ENCODE measurements at regions not wholly inside any gene's neighbourhood (a gene's known extent, or its start where the extent isn't known, plus 50 kb on each side); places are given as distances from the start of the nearest gene placed in this dataset.

- CTCF ChIA-PET = no interaction called here
- Mint-ChIP-seq H3K27ac (no peak overlapping the region), H3K36me3 (no peaks in the 10 kb centered on the region), H3K4me1 (no peaks in the 10 kb centered on the region), H3K4me3 (no peak overlapping the region), H3K27me3 (peaks cover 4% of the 10 kb centered on the region), H3K9me3 (no peaks in the 10 kb centered on the region)
- DNase-seq = no peak
Measured at GRCh38 chr18:10316778-10317177, 137.7 kb upstream of the APCDD1 start.

- no peak overlapping the region for H3K4me3 Mint-ChIP-seq
- no peak overlapping the region for H3K27ac Mint-ChIP-seq
- no peaks in the 10 kb centered on the region for H3K4me1 Mint-ChIP-seq
Measured at GRCh38 chr18:10317864-10318690, 136.4 kb upstream of the APCDD1 start.

GRCh38 chr18:10318691-10318970 is 135.8 kb upstream of the APCDD1 start:
- Mint-ChIP-seq H3K4me1 (no peaks in the 10 kb centered on the region), H3K27me3 (no peaks in the 10 kb centered on the region), H3K27ac (no peak overlapping the region), H3K4me3 (no peak overlapping the region), H3K9me3 (no peaks in the 10 kb centered on the region), H3K36me3 (no peaks in the 10 kb centered on the region)
- CTCF ChIA-PET = interaction anchor here (0.6 kb wide), 1 partner anchor 348 kb away, joined by 3 read pairs; no protein-coding TSS in a partner anchor
- no peak for DNase-seq

More at GRCh38 chr18:10317864-10318690, 136.4 kb upstream of the APCDD1 start:
- no peak for DNase-seq
- Mint-ChIP-seq H3K9me3 (no peaks in the 10 kb centered on the region), H3K36me3 (no peaks in the 10 kb centered on the region), H3K27me3 (no peaks in the 10 kb centered on the region)
- CTCF ChIA-PET = interaction anchor here (0.6 kb wide), 1 partner anchor 347 kb away, joined by 3 read pairs; no protein-coding TSS in a partner anchor

- DNase-seq = no peak
- H3K4me3 Mint-ChIP-seq = no peak overlapping the region
- H3K9me3 Mint-ChIP-seq = no peaks in the 10 kb centered on the region
- no peak overlapping the region for H3K27ac Mint-ChIP-seq
- no peaks in the 10 kb centered on the region for H3K27me3 Mint-ChIP-seq
- H3K4me1 Mint-ChIP-seq = no peaks in the 10 kb centered on the region
- CTCF ChIA-PET = no interaction called here
- H3K36me3 Mint-ChIP-seq = no peaks in the 10 kb centered on the region
Measured at GRCh38 chr18:10319026-10319425, 135.4 kb upstream of the APCDD1 start.

- Mint-ChIP-seq H3K4me1 (no peaks in the 10 kb centered on the region), H3K36me3 (no peaks in the 10 kb centered on the region), H3K27ac (no peak overlapping the region), H3K4me3 (no peak overlapping the region), H3K9me3 (no peaks in the 10 kb centered on the region), H3K27me3 (no peaks in the 10 kb centered on the region)
- CTCF ChIA-PET = interaction anchor here (0.8 kb wide), 1 partner anchor 349 kb away, joined by 3 read pairs; no protein-coding TSS in a partner anchor
- no peak for DNase-seq
Measured at GRCh38 chr18:10319914-10320600, 134.4 kb upstream of the APCDD1 start.

- no peaks in the 10 kb centered on the region for H3K4me1 Mint-ChIP-seq
- H3K9me3 Mint-ChIP-seq = no peaks in the 10 kb centered on the region
- no peak overlapping the region for H3K27ac Mint-ChIP-seq
- DNase-seq = no peak
- CTCF ChIA-PET = no interaction called here
- no peak overlapping the region for H3K4me3 Mint-ChIP-seq
- H3K27me3 Mint-ChIP-seq = no peaks in the 10 kb centered on the region
- no peaks in the 10 kb centered on the region for H3K36me3 Mint-ChIP-seq
Measured at GRCh38 chr18:10320791-10321190, 133.6 kb upstream of the APCDD1 start.

GRCh38 chr18:10321576-10321975 is 132.9 kb upstream of the APCDD1 start:
- H3K36me3 Mint-ChIP-seq = no peaks in the 10 kb centered on the region
- H3K27ac Mint-ChIP-seq = no peak overlapping the region
- no peaks in the 10 kb centered on the region for H3K4me1 Mint-ChIP-seq
- DNase-seq = no peak
- H3K9me3 Mint-ChIP-seq = no peaks in the 10 kb centered on the region
- H3K27me3 Mint-ChIP-seq = no peaks in the 10 kb centered on the region
- H3K4me3 Mint-ChIP-seq = no peak overlapping the region
- CTCF ChIA-PET = no interaction called here

GRCh38 chr18:10322004-10322403 is 132.4 kb upstream of the APCDD1 start:
- no peak for DNase-seq
- H3K27me3 Mint-ChIP-seq = no peaks in the 10 kb centered on the region
- H3K4me3 Mint-ChIP-seq = no peak overlapping the region
- no peaks in the 10 kb centered on the region for H3K4me1 Mint-ChIP-seq
- H3K9me3 Mint-ChIP-seq = no peaks in the 10 kb centered on the region
- no peaks in the 10 kb centered on the region for H3K36me3 Mint-ChIP-seq
- CTCF ChIA-PET = no interaction called here
- no peak overlapping the region for H3K27ac Mint-ChIP-seq

- CTCF ChIA-PET = no interaction called here
- no peaks in the 10 kb centered on the region for H3K27me3 Mint-ChIP-seq
- no peaks in the 10 kb centered on the region for H3K4me1 Mint-ChIP-seq
- no peaks in the 10 kb centered on the region for H3K36me3 Mint-ChIP-seq
- no peak overlapping the region for H3K27ac Mint-ChIP-seq
- H3K4me3 Mint-ChIP-seq = no peak overlapping the region
- DNase-seq = no peak
- H3K9me3 Mint-ChIP-seq = no peaks in the 10 kb centered on the region
Measured at GRCh38 chr18:10322435-10322834, 132.0 kb upstream of the APCDD1 start.

- no peaks in the 10 kb centered on the region for H3K27me3 Mint-ChIP-seq
- CTCF ChIA-PET = no interaction called here
- H3K27ac Mint-ChIP-seq = no peak overlapping the region
- H3K36me3 Mint-ChIP-seq = no peaks in the 10 kb centered on the region
- DNase-seq = no peak
- H3K4me3 Mint-ChIP-seq = no peak overlapping the region
- no peaks in the 10 kb centered on the region for H3K9me3 Mint-ChIP-seq
- H3K4me1 Mint-ChIP-seq = no peaks in the 10 kb centered on the region
Measured at GRCh38 chr18:10329101-10329500, 125.3 kb upstream of the APCDD1 start.

- Mint-ChIP-seq H3K4me3 (no peak overlapping the region), H3K36me3 (no peaks in the 10 kb centered on the region), H3K9me3 (no peaks in the 10 kb centered on the region), H3K27ac (no peak overlapping the region), H3K27me3 (no peaks in the 10 kb centered on the region), H3K4me1 (no peaks in the 10 kb centered on the region)
- DNase-seq = no peak
- CTCF ChIA-PET = no interaction called here
Measured at GRCh38 chr18:10330428-10330827, 124.0 kb upstream of the APCDD1 start.

- H3K27ac Mint-ChIP-seq = no peak overlapping the region
- no peaks in the 10 kb centered on the region for H3K4me1 Mint-ChIP-seq
- H3K9me3 Mint-ChIP-seq = no peaks in the 10 kb centered on the region
Measured at GRCh38 chr18:10332452-10332851, 122.0 kb upstream of the APCDD1 start.

GRCh38 chr18:10336749-10337350 is 117.6 kb upstream of the APCDD1 start:
- no peak for DNase-seq
- Mint-ChIP-seq H3K36me3 (no peaks in the 10 kb centered on the region), H3K27me3 (no peaks in the 10 kb centered on the region), H3K4me1 (no peaks in the 10 kb centered on the region), H3K4me3 (no peak overlapping the region), H3K9me3 (peaks cover 3% of the 10 kb centered on the region), H3K27ac (no peak overlapping the region)
- CTCF ChIA-PET = no interaction called here

More at GRCh38 chr18:10332452-10332851, 122.0 kb upstream of the APCDD1 start:
- no peak for DNase-seq
- H3K36me3 Mint-ChIP-seq = no peaks in the 10 kb centered on the region
- H3K4me3 Mint-ChIP-seq = no peak overlapping the region
- no peaks in the 10 kb centered on the region for H3K27me3 Mint-ChIP-seq
- CTCF ChIA-PET = no interaction called here

GRCh38 chr18:10340821-10341220 is 113.6 kb upstream of the APCDD1 start:
- Mint-ChIP-seq H3K4me1 (no peaks in the 10 kb centered on the region), H3K9me3 (peaks cover 3% of the 10 kb centered on the region), H3K27me3 (no peaks in the 10 kb centered on the region), H3K4me3 (no peak overlapping the region), H3K27ac (no peak overlapping the region), H3K36me3 (no peaks in the 10 kb centered on the region)
- no peak for DNase-seq
- CTCF ChIA-PET = no interaction called here

GRCh38 chr18:10343778-10344177 is 110.7 kb upstream of the APCDD1 start:
- CTCF ChIA-PET = no interaction called here
- Mint-ChIP-seq H3K27me3 (no peaks in the 10 kb centered on the region), H3K4me3 (no peak overlapping the region), H3K36me3 (no peaks in the 10 kb centered on the region), H3K4me1 (no peaks in the 10 kb centered on the region), H3K27ac (no peak overlapping the region), H3K9me3 (peaks cover 3% of the 10 kb centered on the region)
- no peak for DNase-seq
